ENCODE measurements at regions not wholly inside any gene's neighbourhood (a gene's known extent, or its start where the extent isn't known, plus 50 kb on each side); places are given as distances from the start of the nearest gene placed in this dataset.
A peak's percentile ranks its signal among the peaks of the same experiment; 100 is the strongest.

DNA sequence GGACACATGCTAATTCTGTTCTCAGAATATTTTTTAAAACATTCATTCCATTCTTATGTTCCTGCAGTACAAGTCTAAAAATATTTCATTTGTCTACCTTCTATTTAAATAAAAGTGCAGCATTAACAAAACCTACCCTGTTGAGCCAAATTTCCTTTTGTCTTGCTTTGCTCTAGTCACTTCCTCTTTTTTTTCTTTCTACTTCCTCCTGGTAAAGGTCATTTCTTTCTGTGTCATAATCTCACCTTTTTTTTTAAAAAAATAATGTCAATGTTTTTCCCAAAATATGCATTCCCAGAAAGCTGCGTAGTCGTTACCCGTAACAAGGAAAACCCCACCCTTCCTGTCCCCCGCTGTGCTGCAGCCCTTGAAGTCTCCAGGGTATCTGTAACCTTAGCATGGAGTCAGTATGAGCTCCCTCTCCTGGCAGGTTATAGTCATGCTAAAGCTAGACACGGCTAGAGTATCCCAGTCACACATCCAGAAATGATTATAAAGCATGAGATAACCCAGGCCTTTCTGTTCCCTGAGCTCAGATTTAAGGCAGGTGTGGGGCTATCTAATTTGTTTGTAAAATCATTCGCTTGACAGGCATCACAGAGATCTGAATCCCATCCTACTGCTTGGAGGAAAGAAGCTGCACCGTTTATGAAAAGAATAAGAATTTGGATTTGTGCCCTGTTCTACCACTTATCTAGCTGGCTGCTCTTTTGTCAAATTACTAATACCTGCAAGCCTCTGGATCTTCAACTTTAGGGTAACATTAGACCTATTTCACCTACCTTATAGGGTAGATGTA lies 51.1 kb upstream of the EED start:
- Mint-ChIP-seq H3K9me3 (no peaks in the 10 kb centered on the region), H3K4me1 (peaks cover 15 to 16% of the 10 kb centered on the region in 2 donors), H3K36me3 (no peaks in the 10 kb centered on the region), H3K27ac (peak overlapping the region; percentile 77 to 85), H3K27me3 (ENCODE audit: low read depth in 2 of 2) (no peaks in the 10 kb centered on the region), H3K4me3 (peak overlapping the region; percentile 83)
- Histone ChIP-seq H3K4me3 (ENCODE audit: low read length) (peak overlapping the region; percentile 12), H3K9me3 (ENCODE audit: control insufficient read depth, insufficient read depth, low read length) (no peaks in the 10 kb centered on the region), H3K27me3 (ENCODE audit: control insufficient read depth, insufficient read depth, low read length) (no peaks in the 10 kb centered on the region), H3K4me1 (ENCODE audit: control insufficient read depth, insufficient read depth, low read length) (peaks cover 4% of the 10 kb centered on the region), H3K36me3 (ENCODE audit: control insufficient read depth, insufficient read depth, low read length) (no peaks in the 10 kb centered on the region), H3K27ac (ENCODE audit: low read length) (peak overlapping the region; percentile 63)
- TF ChIP-seq, protein P1, sequence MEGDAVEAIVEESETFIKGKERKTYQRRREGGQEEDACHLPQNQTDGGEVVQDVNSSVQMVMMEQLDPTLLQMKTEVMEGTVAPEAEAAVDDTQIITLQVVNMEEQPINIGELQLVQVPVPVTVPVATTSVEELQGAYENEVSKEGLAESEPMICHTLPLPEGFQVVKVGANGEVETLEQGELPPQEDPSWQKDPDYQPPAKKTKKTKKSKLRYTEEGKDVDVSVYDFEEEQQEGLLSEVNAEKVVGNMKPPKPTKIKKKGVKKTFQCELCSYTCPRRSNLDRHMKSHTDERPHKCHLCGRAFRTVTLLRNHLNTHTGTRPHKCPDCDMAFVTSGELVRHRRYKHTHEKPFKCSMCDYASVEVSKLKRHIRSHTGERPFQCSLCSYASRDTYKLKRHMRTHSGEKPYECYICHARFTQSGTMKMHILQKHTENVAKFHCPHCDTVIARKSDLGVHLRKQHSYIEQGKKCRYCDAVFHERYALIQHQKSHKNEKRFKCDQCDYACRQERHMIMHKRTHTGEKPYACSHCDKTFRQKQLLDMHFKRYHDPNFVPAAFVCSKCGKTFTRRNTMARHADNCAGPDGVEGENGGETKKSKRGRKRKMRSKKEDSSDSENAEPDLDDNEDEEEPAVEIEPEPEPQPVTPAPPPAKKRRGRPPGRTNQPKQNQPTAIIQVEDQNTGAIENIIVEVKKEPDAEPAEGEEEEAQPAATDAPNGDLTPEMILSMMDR (IDR thresholded peaks at IDR 0.05) = peak; percentile 85
- DNase-seq (peak; percentile 37 to 84), ATAC-seq (peak; percentile 94 to 100 (median 99))
- intact Hi-C loops (cut with micrococcal nuclease) = loop anchor here (1.0 to 2.0 kb wide), 2 partner anchors 125 to 151 kb away; partner anchors contain the start of gene PICALM
- 16% methylated on average over 6 of the region's 7 CpGs for WGBS (ENCODE audit: insufficient coverage)

DNA sequence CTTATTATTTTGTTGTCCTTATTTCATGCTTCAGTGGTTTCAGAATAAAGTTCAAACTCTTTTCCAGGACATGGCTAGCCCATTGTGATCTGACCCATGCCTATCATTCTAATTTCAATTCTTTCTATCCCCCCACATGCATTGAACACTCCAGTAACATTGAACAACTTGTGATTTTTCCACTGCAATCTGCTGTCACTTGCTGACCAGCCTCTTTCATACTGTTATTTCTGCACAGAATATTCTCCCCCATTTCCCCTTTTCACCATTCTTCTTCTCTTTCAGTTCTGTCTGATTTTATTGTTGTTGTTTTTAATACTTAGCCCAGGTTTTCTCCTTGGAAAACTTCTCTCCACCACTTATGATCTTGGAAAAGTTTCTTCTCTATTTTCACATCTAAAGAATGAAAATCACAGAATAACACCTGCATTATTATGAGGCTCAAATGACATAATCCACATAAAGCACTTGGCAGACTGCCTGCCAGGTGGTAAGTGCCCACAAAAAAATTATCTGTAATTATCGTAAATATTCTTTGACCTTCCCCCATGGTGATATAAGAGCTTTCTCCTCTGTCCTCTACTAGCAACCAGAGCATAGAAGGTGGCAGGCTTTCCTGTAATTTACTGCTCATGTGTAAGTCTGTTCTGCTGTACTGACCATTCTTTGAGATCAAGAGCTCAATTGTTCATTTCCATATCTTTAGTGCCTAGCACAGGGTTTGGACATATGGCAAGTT lies 51.9 kb upstream of the EED start:
- peaks cover 4% of the 10 kb centered on the region for H3K4me1 ChIP-seq (ENCODE audit: control insufficient read depth, insufficient read depth, low read length)
- no peaks in the 10 kb centered on the region for H3K36me3 Mint-ChIP-seq

DNA sequence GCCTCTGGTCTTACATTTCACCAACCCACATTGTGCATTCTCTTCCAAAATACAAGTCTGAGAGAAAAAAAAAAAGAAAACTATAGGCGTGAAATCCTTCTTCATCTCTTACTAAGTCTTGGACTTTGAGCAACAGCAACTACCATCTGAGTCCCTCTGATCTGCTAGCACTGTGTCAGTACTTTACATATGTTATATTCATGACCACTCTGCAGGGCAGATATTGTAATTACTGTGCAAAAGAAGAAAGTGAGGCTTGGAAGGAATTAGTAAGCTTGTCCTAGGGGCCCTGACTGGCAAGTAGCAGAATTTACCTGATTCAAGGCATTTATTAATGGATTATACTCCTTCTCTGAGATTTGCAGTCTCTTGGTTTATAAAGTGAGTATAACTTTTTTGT lies 52.7 kb upstream of the EED start:
- H3K9me3 ChIP-seq (ENCODE audit: control insufficient read depth, insufficient read depth, low read length) = no peaks in the 10 kb centered on the region
- intact Hi-C loops (cut with micrococcal nuclease) = loop anchor here (2.0 kb wide), 1 partner anchor 123 kb away; the partner anchor contains the start of gene PICALM
- H3K36me3 ChIP-seq (ENCODE audit: control insufficient read depth, insufficient read depth, low read length) = no peaks in the 10 kb centered on the region
- Mint-ChIP-seq H3K36me3 (no peaks in the 10 kb centered on the region), H3K4me1 (peaks cover 15 to 16% of the 10 kb centered on the region in 2 donors), H3K27me3 (ENCODE audit: low read depth in 2 of 2) (no peaks in the 10 kb centered on the region), H3K27ac (no peak overlapping the region), H3K4me3 (no peak overlapping the region), H3K9me3 (no peaks in the 10 kb centered on the region)
- TF ChIP-seq, protein P1 (IDR thresholded peaks at IDR 0.05) = no peak
- no peak overlapping the region for H3K4me3 ChIP-seq (ENCODE audit: low read length)
- H3K27me3 ChIP-seq (ENCODE audit: control insufficient read depth, insufficient read depth, low read length) = no peaks in the 10 kb centered on the region
- WGBS (ENCODE audit: insufficient coverage) = no CpG with 5 or more reads among the region's 1 CpG
- H3K4me1 ChIP-seq (ENCODE audit: control insufficient read depth, insufficient read depth, low read length) = peaks cover 4% of the 10 kb centered on the region
- no peak overlapping the region for H3K27ac ChIP-seq (ENCODE audit: low read length)
- ATAC-seq (no peak), DNase-seq (no peak)

More for the DNA sequence above, 51.9 kb upstream of the EED start:
- no peaks in the 10 kb centered on the region for H3K27me3 Mint-ChIP-seq (ENCODE audit: low read depth in 2 of 2)
- WGBS (ENCODE audit: insufficient coverage) = 57% methylated on average over 1 of the region's 1 CpG
- H3K9me3 Mint-ChIP-seq = no peaks in the 10 kb centered on the region
- peak overlapping the region; percentile 83 for H3K4me3 Mint-ChIP-seq
- H3K4me3 ChIP-seq (ENCODE audit: low read length) = peak overlapping the region; percentile 12
- H3K27ac Mint-ChIP-seq = peak overlapping the region; percentile 77 to 85
- H3K27ac ChIP-seq (ENCODE audit: low read length) = peak overlapping the region; percentile 63
- intact Hi-C loops (cut with micrococcal nuclease) = loop anchor here (1.0 to 2.0 kb wide), 2 partner anchors 124 to 150 kb away; partner anchors contain the start of gene PICALM
- no peaks in the 10 kb centered on the region for H3K27me3 ChIP-seq (ENCODE audit: control insufficient read depth, insufficient read depth, low read length)
- no peaks in the 10 kb centered on the region for H3K36me3 ChIP-seq (ENCODE audit: control insufficient read depth, insufficient read depth, low read length)
- no peak for ATAC-seq
- peaks cover 15 to 16% of the 10 kb centered on the region in 2 donors for H3K4me1 Mint-ChIP-seq
- TF ChIP-seq, protein P1 (IDR thresholded peaks at IDR 0.05) = no peak
- H3K9me3 ChIP-seq (ENCODE audit: control insufficient read depth, insufficient read depth, low read length) = no peaks in the 10 kb centered on the region
- DNase-seq = no peak

All from natural killer cell (primary cell).